Esophagus muscularis mucosa (tissue), 4 donors: ENCODE measurements at regions not wholly inside any gene's neighbourhood (a gene's known extent, or its start where the extent isn't known, plus 50 kb on each side); places are given as distances from the start of the nearest gene placed in this dataset.

ENCODE experiments used
- DNase-seq: peaks from one replicate; pipeline ENCODE4 v3.0.0-alpha.2; 2017; ENCODE audit errors: extremely low spot score
- H3K27ac ChIP-seq, 4 donors: fragments of 200-600 bp; sonication (generic); replicated peaks in 1 of 4; 1 replicate in 3 of 4; 2 replicates in 1 of 4; pipeline ENCODE4 v1.5.1; 2016 to 2019; ENCODE audit warnings: mild to moderate bottlenecking in 1 of 4
- H3K27me3 ChIP-seq, 4 donors: fragments of 200-600 bp; sonication (generic); one replicate each; pipeline versions ENCODE4 v1.5.1 to v1.6.0; 2016 to 2019
- H3K36me3 ChIP-seq, 4 donors: fragments of 200-600 bp; sonication (generic); one replicate each; pipeline ENCODE4 v1.5.1; 2016 to 2019
- H3K4me1 ChIP-seq, 4 donors: fragments of 200-600 bp; sonication (generic); one replicate each; pipeline ENCODE4 v1.5.1; 2016 to 2019
- H3K4me3 ChIP-seq, 4 donors: fragments of 200-600 bp; sonication (generic); 1 replicate in 2 of 4; 2 replicates in 2 of 4; pipeline ENCODE4 v1.5.1; 2016 to 2019; ENCODE audit warnings: mild to moderate bottlenecking in 4 of 4, moderate library complexity in 1 of 4
- H3K9me3 ChIP-seq, 4 donors: fragments of 200-600 bp; sonication (generic); 1 replicate in 3 of 4; 2 replicates in 1 of 4; pipeline ENCODE4 v1.5.1; 2016 to 2019
- EP300 ChIP-seq: sonication (generic); formaldehyde crosslinking; IDR thresholded peaks from one replicate; pipeline ENCODE4 v1.6.1; 2017; ENCODE audit warnings: antibody characterized with exemption
- POLR2A ChIP-seq: fragments of 450-650 bp; IDR thresholded peaks from one replicate; pipeline ENCODE4 v1.6.1; 2017; ENCODE audit warnings: antibody characterized with exemption, moderate library complexity, mild to moderate bottlenecking, low read depth
- POLR2AphosphoS5 ChIP-seq, 2 donors: sonication (generic); formaldehyde crosslinking; IDR thresholded peaks; one replicate each; pipeline ENCODE4 v1.6.1; 2017; ENCODE audit warnings: antibody characterized with exemption in 2 of 2
- WGBS: methylation state at CpG from one replicate; pipeline ENCODE4 v1.1.5; 2018; 5-methylcytosine and 5-hydroxymethylcytosine counted together
- intact Hi-C: fragments of 100-400 bp; cut with DNase I; formaldehyde crosslinking; loops from one replicate; pipeline ENCODE4 v1.15.1; 2023
- TF ChIP-seq, protein P1 (sequence below), 3 experiments: fragments of 200-600 bp in 2 of 3; fragments of 450-650 bp in 1 of 3; sonication (generic) in 2 of 3; IDR thresholded peaks; one replicate each; pipeline ENCODE4 v1.5.1; 2017 to 2019; ENCODE audit warnings: antibody characterized with exemption in 3 of 3, mild to moderate bottlenecking in 2 of 3, moderate library complexity in 1 of 3

DNA sequence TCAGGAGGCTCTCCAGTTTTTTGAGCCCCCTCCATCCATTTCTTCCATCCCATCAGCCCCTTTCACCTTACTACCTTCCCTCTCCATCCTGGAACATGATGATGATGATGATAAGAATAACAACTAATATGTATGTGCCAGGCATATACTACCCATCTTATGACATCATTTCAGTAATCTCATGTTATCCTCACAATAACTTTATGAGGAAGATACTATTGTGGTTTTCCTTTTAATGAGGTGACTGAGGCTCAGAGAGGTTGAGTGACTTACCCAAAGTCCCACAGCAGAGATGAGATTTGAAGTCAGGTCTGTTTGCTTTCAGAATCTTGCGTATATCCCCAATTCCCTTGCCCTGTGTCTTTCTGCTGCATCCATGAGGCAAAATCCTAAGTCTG, 55.1 kb downstream of the RTL9 start:
- intact Hi-C loops: no loop called here
- Histone ChIP-seq H3K27me3 (peaks cover 0 to 7% (median 0%) of the 10 kb centered on the region in 4 donors), H3K4me3 (no peak overlapping the region), H3K27ac (no peak overlapping the region), H3K4me1 (peaks cover 0 to 9% (median 3%) of the 10 kb centered on the region in 4 donors), H3K9me3 (no peaks in the 10 kb centered on the region), H3K36me3 (no peaks in the 10 kb centered on the region)
- TF ChIP-seq POLR2AphosphoS5 (IDR thresholded peaks at IDR 0.05) (no peak), POLR2A (no peak), EP300 (no peak)
- TF ChIP-seq, protein P1, sequence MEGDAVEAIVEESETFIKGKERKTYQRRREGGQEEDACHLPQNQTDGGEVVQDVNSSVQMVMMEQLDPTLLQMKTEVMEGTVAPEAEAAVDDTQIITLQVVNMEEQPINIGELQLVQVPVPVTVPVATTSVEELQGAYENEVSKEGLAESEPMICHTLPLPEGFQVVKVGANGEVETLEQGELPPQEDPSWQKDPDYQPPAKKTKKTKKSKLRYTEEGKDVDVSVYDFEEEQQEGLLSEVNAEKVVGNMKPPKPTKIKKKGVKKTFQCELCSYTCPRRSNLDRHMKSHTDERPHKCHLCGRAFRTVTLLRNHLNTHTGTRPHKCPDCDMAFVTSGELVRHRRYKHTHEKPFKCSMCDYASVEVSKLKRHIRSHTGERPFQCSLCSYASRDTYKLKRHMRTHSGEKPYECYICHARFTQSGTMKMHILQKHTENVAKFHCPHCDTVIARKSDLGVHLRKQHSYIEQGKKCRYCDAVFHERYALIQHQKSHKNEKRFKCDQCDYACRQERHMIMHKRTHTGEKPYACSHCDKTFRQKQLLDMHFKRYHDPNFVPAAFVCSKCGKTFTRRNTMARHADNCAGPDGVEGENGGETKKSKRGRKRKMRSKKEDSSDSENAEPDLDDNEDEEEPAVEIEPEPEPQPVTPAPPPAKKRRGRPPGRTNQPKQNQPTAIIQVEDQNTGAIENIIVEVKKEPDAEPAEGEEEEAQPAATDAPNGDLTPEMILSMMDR (IDR thresholded peaks at IDR 0.05): no peak
- no peak for DNase-seq
- WGBS: 100% methylated on average over 1 of the region's 1 CpG

DNA sequence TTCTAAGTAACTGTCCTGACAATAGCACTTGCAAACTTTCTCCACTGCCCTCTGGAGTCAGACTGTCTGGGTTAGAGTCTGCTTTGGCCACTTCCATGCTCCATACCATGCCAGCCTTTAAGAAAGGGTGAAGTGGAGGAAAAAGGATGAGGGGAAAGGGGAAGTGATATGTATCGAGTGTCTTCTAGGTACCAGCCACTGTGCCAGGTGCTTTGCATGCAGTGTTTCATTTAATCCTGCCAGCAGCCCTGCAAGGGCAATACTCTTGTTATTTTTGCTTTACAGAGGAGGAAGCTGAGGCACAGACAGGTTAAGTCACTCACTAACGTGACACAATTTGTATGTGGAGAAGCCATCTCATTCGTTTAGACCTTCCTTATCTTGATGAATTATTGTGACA, 55.6 kb downstream of the RTL9 start:
- intact Hi-C loops: no loop called here
- Histone ChIP-seq H3K27me3 (peaks cover 0 to 11% (median 0%) of the 10 kb centered on the region in 4 donors), H3K4me3 (no peak overlapping the region), H3K9me3 (no peaks in the 10 kb centered on the region), H3K4me1 (peaks cover 0 to 9% (median 3%) of the 10 kb centered on the region in 4 donors), H3K36me3 (no peaks in the 10 kb centered on the region), H3K27ac (no peak overlapping the region)
- no peak for DNase-seq
- 57% methylated on average over 3 of the region's 3 CpGs for WGBS
- TF ChIP-seq, protein P1 (IDR thresholded peaks at IDR 0.05): no peak

DNA sequence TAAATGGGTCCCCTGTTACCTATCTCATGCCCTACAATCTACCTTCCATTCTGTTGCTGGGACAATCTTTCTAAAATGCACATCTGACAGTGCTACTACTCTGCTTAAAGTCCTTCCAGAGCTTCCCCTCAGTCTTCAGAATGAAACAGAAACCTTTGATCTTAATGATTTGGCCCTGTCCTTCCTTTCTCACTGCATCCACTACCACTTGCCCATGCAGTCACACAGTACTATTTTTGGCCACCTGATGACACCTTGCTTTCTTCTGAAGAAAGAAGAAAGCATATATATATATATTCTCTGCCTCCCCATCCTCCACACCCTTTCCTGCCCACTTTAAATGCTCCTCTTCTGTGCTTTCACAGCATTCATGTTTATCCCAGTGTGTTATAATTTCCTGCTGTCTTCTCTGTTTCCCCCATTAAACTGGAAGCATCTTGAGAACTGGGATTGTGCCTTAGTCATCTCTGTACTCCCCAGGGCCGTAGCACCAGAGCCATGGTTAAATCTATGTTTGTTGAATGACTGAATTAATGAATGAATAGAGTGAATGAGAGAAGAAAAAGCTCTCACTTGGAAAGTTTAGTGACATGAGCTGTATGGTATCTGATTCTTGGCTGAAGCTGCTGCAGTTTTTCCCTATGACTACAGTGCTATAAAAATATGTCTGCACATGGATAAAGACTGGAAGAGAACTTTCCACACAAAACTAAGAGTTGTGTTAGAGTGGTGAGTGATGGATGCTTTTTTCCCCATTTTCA, 56.2 kb downstream of the RTL9 start:
- TF ChIP-seq EP300: no peak
- TF ChIP-seq, protein P1 (IDR thresholded peaks at IDR 0.05): no peak
- no peak for TF ChIP-seq POLR2AphosphoS5 (IDR thresholded peaks at IDR 0.05)
- TF ChIP-seq POLR2A: no peak
- Histone ChIP-seq H3K4me1 (peaks cover 0 to 9% (median 3%) of the 10 kb centered on the region in 4 donors), H3K27me3 (peaks cover 0 to 11% (median 0%) of the 10 kb centered on the region in 4 donors), H3K27ac (no peak overlapping the region), H3K4me3 (no peak overlapping the region), H3K36me3 (no peaks in the 10 kb centered on the region), H3K9me3 (no peaks in the 10 kb centered on the region)
- intact Hi-C loops: no loop called here
- no peak for DNase-seq
- 28% methylated on average over 1 of the region's 1 CpG for WGBS

DNA sequence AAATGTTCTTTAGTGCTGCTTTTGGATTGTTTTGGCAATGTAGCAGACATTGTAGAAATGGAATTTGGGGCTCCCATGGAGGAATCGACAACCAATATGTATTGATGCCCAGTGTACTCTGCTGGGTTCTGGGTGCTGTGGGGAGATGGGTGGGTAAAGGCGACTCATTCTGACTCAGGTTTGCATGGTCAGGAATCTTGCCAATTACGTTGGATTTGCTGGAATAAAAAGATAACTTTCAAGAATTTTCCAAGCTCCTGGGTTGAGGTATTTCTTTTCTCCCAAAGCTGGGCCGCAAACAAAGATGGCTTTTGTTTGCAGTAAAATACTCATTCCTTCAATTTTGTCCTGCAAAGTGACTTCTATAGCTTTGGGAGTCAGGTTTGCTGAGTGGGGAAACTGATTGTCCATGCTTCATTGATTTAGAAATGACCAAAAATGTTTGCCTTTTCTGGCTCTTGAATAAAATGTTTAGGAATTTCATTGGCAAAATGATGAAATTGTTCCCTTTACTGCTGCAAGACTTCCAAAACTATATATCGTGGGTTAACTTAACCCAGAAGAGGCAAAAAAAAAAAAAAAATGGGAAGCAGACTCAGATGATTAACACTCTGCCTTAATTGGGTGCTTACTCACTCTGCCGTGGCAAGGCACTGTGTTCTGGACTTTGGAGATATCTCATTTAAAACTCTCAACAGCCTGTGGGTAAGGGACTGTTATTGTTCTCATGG, 57.0 kb downstream of the RTL9 start:
- Histone ChIP-seq H3K27ac (no peak overlapping the region), H3K36me3 (no peaks in the 10 kb centered on the region), H3K27me3 (peaks cover 0 to 11% (median 0%) of the 10 kb centered on the region in 4 donors), H3K9me3 (no peaks in the 10 kb centered on the region), H3K4me3 (no peak overlapping the region), H3K4me1 (peaks cover 0 to 9% (median 3%) of the 10 kb centered on the region in 4 donors)
- WGBS: 57% methylated on average over 6 of the region's 6 CpGs
- intact Hi-C loops: no loop called here
- no peak for DNase-seq
- TF ChIP-seq EP300: no peak
- TF ChIP-seq, protein P1 (IDR thresholded peaks at IDR 0.05): no peak
- no peak for TF ChIP-seq POLR2AphosphoS5 (IDR thresholded peaks at IDR 0.05)
- TF ChIP-seq POLR2A: no peak
